ENCODE measurements at regions not wholly inside any gene's neighbourhood (a gene's known extent, or its start where the extent isn't known, plus 50 kb on each side); places are given as distances from the start of the nearest gene placed in this dataset.

DNA sequence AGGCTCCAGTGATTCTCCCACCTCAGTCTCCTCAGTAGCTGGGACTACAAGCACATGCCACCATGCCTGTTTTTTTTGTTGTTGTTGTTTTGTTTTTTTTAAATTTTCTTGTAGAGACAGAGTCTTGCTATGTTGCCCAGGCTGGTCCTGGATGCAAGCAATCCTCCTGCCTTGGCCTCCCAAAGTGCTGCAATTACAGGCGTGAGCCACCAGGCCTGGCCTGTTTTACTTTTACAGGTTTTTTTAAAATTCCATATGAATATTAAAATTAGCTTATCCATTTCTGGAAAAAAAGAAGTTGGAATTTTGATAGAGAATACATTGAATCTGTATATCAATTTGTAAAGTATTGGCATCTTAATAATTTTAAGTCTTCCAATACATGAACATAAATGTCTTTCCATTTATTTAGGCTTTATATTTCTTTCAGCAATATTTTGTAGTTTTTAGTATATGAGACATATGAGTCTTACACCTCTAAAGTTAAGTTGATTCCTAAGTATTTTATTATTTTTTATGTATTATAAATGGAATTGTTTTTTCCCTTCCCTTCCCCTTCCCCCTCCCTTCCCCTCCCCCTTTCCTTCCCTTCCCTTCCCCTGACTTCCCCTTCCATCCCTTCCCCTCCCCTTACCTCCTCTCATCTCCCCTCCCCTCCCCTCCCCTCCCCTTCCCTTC lies 323.5 kb upstream of the SALL1 start:
- DNase-seq (ENCODE audit: low read depth) = no peak

DNA sequence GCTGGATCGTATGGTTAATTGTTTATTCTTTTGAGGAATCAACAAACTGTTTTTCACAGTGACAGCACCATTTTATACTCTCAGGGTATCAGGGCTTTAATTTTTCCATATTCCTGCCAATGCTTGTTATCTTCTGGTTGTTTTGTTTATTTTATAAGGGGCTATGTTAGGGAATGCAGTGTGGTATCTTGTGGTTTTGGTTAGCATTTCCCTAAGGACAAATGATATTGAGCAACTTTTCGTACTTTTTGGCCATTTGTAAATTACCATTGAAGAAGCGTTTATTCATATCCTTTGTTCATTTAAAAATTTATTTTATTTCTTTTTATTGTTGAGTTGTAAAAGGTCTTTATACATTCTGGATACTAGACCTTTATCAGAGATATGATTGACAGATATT lies 322.0 kb upstream of the SALL1 start:
- no peak for DNase-seq (ENCODE audit: low read depth)

DNA sequence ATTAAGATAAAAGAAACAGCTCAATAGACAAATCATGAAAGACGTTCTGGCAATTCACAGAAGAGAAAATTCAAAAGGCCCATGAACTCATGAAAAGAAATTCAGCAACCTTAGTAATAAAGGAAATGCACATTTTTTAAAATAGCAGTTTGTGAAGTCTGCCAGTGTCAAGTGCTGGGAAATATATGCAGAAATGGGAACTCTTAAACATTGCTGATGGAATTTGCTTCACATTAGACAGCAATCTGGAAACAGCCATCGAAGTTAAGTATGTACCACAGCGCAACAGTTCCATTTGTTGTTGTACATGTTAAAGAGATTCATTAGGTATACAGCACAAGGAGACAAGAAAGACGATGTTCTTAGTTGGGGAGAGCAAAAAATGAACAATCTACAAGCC lies 319.4 kb upstream of the SALL1 start:
- no peak for DNase-seq (ENCODE audit: low read depth)

DNA sequence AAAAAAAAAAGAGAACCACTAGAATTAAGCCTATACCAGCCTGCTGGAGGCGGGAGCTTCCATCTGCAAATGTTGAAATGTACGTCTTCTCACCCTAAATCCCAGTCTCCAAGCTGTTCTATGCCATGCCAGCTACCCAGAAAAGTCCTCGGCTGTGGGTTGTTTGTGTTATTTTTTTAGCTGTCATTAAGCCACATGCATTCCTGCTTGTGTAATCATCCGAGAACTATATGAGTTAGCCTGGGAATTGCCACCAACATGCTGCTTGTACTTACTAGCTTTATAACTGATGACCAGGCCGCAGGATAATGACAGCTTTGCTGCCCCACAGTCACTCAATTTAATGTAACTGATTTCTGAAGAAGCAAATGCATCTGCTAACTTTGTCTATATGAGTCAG lies 313.9 kb upstream of the SALL1 start:
- DNase-seq (ENCODE audit: low read depth) = no peak

DNA sequence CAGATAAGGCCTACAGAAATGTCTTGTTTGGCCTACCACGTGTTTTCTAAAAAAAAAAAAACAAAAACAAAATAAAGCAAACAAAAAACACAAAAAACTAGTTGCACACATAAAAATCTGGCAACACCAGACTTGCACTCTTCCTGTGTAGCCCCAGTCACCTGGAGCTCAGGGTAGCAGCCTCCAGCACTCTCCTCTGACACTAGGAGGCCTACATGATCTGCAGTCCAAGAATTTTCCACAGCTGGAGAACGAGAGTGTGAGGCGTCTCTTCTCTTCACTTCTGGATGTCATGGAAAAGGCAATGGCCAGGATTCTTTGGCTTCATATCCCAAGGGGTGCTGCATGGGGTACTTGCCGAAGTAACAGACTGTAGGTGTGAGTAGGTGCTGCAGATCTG lies 310.2 kb upstream of the SALL1 start:
- no peak for DNase-seq (ENCODE audit: low read depth)

DNA sequence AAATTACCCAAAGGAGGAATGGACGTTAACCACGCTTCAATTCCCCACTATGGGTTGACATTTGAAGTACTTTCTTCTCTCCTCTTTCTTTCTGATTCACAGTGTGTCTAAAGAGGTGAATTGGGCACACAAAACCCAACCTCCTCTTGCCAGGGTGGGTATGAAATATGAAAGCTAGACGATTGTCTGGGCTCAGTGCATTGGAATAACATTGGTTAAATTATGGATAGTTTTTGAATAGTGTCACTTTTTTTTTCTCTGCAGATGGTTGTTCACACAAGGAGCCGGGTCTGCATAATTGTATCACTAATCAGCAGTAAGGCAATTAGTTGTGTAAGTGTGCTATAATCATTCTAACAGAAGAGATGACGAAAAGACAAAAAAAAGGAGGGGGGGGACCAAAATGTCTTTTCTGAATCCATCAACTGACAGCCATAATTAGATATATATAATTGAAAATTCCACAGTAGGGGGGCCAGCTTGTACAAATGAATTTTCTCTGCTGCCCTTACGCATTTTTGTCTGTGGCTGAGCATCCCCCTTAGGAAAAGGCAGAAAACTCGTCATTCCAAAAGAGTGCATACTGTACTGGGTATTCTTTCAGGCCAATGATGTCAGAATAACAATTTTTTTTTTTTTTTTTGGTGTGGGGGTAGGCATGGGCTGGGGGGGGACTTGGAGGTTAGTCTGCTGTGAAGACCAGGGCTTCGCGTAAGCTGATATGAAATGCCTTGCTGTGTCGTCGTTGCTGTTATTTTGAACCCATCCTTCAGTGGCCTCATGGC lies 307.5 kb upstream of the SALL1 start:
- no peak for DNase-seq (ENCODE audit: low read depth)

DNA sequence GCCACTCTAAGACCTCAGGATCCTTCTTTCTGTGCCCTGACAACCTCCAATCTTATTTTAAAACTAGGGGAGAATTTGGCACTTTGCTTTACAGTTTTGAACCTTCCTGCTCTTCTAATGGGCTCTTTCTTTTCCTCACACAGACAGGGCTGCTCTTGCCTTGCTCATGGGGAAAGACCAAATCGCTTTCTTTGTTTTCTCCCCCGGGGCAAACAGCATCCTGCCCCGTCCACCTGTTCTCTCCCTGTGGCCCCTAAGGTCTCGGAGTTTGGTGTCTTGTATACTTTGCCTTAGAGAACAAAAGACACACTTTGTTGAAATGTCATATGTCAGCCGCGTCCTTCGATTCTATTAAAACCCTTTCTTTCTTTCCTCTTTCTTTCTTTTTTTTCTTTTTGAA lies 306.7 kb upstream of the SALL1 start:
- DNase-seq (ENCODE audit: low read depth) = no peak

DNA sequence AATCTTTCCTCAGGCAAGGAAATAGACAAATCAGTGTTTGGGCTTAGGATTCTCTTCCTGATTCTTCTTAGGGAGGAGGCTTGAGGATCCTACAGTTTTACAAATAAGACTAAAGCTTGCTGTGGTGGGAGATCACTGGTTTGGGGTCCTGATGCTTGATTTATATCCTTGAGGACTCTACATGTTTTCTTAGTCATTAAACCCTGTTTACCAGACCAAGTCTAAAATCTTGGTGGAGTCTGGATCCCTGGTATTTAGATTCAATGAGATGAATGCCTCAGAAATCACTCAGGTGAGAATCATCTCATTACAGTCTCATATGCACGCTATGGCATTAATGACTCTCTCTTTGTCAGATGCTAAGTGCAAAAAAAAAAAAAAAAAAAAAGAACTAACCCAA lies 304.3 kb upstream of the SALL1 start:
- DNase-seq (ENCODE audit: low read depth) = no peak

DNA sequence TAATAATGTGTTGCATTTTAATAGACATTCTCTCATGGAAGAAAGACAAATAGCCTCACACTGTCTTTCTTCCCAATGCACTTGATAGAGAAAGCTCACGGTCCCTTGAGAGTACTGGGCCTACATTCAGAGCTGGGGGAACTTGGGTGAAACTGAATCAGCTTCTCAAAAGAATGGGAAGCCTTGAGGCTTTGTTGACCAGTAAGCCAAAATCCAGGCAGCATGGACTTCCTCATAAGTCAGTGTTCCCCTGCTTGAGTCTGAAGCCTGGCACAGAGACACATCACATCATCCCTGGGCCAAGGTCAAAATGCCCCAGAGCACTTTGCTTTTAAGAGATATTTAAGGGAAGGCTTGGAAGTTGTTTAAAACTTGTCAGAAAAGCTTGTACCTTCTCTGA lies 302.2 kb upstream of the SALL1 start:
- no peak for DNase-seq (ENCODE audit: low read depth)

DNA sequence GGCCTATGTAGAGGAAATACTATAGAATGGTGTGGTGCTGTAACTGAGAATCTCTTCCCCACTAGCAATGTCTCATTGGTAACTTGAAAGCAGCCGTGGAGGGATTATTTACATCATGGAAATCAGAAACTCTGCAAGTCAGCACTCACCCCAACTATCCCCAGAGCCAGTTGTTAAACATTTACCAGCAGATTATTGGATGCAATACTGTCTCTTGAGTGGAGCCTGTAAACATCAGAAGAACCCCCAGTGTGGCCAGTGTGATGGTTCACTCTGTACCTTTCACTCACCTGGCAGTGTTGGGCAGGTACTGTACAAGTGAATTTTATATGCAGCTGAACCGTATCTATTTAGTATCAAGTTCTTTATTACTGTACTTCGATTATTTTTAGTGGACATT lies 299.8 kb upstream of the SALL1 start:
- DNase-seq (ENCODE audit: low read depth) = no peak

DNA sequence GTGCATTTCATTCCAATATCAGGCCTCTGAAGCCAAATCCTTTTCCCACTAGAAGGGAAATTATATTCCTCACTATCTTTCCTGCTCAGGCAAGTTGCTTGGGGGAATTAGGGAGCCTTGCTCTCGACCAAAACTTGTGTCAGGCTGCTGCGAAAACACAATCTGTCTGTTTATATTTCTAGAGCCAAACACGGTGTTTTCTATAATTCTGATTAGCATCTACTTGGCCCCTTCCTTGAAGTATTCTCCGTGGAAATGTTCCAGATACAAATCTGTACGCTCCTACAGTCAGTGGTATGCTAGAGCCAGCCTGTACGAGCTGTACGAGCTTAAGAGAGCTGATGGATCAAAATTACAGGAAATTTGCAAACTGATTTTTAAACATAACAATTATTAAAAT lies 299.3 kb upstream of the SALL1 start:
- DNase-seq (ENCODE audit: low read depth) = no peak

DNA sequence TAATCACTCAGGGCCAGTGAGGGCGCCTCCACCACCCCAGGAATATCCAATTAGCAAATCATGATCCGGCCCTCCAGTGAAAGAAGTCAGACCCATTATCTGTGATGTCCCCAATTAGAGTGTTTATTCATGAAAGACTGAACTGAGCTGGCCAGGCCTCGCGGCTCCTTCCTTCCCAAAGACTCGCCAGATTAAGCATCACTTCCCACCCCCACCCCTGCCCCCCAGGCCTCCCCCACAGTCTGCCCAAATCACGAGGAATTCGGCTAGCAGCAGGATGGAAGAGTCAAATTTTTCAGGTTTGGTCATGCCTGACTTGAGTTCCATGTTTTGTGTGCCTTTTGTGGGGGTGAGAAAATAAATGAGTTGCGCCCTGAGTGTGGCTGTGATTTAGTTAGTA lies 298.4 kb upstream of the SALL1 start:
- DNase-seq (ENCODE audit: low read depth) = no peak

DNA sequence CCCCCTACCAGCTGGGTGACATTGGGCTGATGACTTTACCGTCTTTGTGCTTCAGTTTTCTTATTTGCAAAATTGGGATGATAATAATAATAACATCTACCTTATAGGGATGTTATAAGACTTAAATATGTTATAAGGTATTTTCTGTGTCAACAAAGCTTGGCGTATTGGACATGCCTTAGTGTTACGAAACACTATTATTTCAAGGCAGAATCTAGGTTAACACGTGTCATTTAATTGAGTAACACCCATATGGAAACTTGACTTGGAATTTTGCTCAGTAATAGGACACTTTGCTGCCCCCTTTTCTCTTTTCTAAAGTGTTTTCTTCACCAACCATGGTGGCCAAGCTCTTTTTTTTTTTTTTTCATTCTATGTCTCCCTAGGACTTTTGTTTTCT lies 294.2 kb upstream of the SALL1 start:
- no peak for DNase-seq (ENCODE audit: low read depth)

DNA sequence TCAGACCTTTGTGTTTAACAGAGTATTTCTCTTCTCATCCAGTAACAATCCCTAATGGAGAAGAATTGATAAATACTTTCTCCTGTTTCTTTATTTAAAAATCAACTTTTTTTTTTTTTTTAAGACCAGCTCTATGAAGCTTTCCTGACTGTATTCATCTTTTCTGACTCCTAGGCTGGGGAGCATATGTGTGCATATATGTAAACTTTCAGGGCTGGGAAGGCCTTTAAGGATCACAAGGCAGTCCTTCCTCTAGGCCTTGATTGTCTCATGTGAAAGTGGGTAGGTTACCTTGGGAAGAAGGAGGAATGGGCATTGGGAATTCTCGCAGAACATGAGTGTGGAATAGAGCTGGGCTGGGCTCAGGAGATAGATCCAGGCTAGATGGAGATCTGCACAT lies 292.9 kb upstream of the SALL1 start:
- no peak for DNase-seq (ENCODE audit: low read depth)

DNA sequence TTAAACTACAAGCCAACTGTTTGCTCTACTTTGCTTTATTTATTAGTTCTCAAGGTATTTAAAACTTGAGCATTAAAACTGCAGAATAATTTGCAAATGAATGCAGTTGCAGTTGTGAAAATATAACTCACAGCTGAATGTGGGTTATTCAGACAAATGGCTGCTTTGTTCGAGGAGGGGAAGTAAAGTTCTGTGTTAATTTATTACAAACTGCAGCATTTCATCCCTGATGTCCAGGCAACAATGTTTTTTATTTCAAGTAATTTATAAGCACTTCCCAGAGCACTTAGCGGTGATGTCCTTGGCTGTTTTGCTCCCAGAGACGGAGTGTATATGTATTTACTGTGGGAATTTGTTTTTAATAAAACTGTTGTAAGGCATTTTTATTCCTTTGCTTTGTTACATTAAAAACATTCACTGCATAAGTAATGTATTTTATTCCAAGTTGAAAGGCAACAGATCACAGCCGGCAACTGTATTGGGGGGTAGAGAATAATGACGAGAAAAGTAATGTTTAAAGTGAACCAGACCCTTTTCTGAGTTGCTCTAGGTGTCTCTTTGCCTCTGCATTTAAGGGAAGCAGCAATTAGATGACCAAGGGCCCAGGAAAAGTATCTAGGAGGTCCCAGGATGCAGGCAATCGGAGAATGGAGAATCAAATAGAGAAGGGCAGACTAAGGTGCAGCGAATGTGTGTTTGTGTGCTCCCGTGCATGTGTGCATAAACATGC lies 291.2 kb upstream of the SALL1 start:
- no peak for DNase-seq (ENCODE audit: low read depth)

DNA sequence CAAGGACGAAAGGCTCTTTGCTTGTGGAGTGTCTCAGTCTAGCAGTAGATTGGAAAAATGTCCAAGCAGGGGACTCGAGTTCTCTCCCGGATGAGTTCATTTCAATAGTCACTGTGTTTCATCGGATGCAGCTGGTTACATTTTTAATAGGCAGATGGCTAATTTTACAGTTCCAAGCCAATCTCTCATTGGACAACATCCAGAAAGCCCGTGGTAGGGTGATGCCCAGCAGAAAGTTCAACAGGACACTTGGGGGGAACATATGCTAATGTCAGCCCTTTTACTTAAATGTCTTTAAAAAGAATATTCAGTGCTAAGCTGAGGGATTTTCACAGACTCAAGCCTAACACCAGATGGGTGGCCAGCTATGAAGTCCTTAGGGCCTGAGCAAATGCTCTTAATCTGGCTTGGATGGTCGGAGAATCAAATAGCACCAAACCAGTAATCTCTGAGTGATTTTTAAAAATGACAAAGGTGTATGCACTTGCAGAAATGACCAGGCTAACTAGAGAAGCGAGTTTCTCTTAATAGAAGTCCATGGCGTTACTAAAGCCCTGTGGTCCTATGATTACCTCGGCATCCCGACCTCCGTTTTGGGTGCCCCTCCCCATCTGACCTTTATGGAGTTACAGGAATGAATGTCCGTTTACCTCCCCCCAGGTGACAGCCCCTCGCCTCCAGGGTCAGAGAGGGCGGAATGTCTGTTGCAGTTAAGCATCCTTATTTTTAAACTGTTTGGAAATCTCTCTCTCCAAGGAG lies 289.2 kb upstream of the SALL1 start:
- DNase-seq (ENCODE audit: low read depth) = no peak

DNA sequence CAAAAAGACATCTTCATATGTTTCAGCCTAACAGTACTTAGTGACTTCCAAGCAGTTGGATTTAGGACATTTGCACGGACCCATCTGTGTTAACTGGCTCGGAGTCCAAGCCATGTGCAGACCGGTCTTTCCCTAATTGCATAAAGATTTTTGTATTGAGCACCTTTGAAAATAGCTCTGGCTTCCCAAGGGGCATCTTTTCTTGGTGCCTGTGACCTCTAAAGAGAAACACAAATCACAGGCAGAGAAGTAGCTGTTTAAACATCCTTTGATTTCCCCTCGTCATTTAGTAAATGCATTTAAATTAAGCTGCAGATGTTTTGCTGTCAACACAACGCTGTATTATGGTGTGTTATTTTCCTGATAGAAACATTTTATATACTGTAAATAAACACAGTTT lies 288.2 kb upstream of the SALL1 start:
- no peak for DNase-seq (ENCODE audit: low read depth)

DNA sequence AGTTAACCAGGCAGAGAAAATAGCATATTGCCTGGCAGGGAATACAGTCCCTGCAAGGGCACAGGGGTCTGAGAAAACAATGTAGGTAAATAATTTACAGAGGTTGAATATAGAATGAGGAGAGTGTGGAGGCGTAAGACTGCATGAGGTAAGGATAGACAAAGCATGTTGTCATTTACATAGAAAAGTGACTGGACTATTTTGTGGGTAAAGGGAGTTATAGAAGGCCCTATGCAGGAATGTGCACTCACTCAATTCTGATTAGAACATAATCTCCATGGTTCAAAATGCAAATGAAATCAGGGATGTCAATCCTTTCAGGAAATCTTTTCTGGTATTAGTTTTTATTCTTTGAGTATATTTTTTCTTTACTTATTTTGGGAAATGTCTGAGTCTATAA lies 285.7 kb upstream of the SALL1 start:
- no peak for DNase-seq (ENCODE audit: low read depth)

DNA sequence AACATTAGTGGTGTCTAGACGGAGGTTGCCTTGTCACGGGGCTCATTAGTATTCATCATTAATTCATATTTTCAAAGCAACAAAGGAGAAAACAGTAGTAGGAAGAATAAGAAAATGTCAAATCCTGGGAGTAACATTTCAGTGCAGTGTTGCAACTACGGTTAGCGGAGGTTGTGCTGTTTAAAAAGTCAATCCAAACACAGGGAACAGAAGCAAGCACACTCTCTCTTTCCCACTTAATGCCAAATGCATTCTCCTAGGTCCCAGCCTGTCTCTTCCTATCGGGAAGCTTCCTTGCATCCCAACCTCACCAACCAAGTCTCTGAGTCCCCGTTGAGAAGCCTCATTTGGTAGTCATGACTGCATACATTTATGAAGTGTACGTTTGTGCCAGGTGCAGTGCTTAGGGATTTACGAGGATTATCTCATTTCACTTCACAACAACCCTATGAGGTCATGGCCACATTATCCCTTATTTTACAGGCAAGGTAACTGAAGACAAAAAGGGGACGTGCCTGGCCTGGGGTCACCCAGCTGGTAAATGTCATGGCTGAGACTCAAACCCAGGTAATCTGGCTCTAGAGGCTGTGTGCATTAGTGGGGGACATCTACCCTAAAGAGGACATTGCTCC lies 283.6 kb upstream of the SALL1 start:
- no peak for DNase-seq (ENCODE audit: low read depth)

DNA sequence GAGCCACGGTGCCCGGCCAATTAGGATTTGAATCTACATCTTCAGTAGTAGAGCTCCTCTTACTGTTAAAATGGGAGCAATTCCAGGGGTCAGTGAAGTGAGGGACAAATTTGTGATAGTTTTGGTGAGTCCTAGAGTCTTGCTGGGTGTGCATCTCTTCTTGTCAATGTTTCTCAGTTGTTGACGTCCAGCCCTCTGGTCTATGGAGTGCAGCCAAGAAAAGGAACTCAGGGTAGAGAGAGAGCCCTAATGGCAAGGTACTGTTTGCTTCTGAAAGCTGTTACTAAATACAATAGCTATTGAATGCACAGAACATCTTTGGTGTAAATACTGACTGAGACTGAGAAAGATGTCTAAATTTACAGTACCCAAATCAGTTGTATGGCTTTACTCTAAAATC lies 282.5 kb upstream of the SALL1 start:
- no peak for DNase-seq (ENCODE audit: low read depth)

DNA sequence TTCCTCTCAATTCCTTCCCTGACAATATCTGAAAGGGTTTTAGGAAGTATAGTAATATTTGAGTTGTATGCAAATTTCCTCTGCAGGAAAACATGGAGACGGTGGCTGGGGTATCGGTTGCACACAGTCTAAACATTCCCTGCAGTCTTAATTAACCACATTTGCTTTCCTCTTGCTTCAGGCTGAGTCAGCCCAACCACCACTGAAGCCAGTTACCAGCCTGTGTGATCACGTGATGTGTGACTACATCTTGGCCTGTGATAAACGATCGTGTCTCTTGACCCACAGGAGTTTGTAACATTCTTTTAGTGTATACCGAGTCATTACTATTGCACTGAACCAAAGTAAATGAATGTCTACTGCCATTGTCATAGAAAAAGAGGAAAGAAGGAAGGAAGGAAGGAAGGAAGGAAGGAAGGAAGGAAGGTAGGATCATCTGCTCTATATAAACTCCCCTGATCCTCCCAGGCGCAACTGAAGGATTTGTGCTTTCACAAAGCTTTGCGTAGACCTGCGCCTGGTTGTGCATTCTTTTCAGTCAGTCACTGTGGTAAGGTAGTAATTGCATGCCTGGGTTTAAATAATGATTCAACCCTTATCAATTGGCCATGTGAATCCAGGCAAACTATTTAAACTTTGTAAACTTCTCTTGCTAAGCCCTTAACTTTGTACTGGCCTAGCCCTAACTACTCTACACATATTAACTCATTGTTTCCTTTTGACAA lies 280.6 kb upstream of the SALL1 start:
- DNase-seq (ENCODE audit: low read depth) = no peak

Data from stimulated activated CD8-positive, alpha-beta memory T cell treated with anti-CD3 and anti-CD28 coated beads, Interleukin-12 subunit alpha, Interleukin-12 subunit beta, amount 100 ng/mL, for 1 hour (primary cell).